Transverse colon (tissue), 4 donors: ENCODE measurements at regions not wholly inside any gene's neighbourhood (a gene's known extent, or its start where the extent isn't known, plus 50 kb on each side); places are given as distances from the start of the nearest gene placed in this dataset.

ENCODE experiments used
- EP300 ChIP-seq: sonication (generic); formaldehyde crosslinking; IDR thresholded peaks from one replicate; pipeline ENCODE4 v1.6.1; 2017; ENCODE audit warnings: antibody characterized with exemption, low read depth
- POLR2A ChIP-seq: fragments of 450-650 bp; IDR thresholded peaks from one replicate; pipeline ENCODE4 v1.6.1; 2016; ENCODE audit warnings: antibody characterized with exemption, mild to moderate bottlenecking, moderate library complexity
- POLR2AphosphoS5 ChIP-seq, 3 donors: sonication (generic); formaldehyde crosslinking; IDR thresholded peaks; one replicate each; pipeline ENCODE4 v1.6.1; 2016; ENCODE audit warnings: antibody characterized with exemption in 3 of 3
- TF ChIP-seq, protein P1 (sequence below), 5 experiments: fragments of 200-600 bp in 3 of 5; fragments of 450-650 bp in 2 of 5; sonication (generic) in 3 of 5; IDR thresholded peaks; 1 replicate in 2 of 5; 2 replicates in 3 of 5; pipeline ENCODE4 v1.5.1; 2016 to 2017; ENCODE audit warnings: antibody characterized with exemption in 5 of 5, inconsistent platforms in 3 of 5, mild to moderate bottlenecking in 2 of 5, moderate library complexity in 1 of 5

DNA sequence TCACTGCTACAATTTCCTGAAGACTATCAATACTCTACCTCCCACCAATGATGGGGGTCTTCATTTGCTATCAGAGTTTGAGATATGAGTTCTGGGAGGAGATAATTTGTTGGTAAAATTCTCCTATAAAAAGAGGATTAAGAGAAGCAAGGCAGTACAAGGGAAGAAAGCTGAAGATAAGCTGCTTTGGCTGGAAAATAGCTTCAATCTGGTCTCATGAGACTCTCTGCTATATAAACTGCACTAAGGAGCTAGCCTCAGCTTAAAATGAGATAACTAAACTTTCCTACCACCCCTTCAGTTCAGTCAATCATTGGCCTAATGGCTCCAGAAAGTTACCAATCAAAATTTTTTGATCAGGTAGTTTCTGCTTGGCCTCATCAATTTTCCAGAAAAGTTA is 2105.0 kb downstream of the ARAP2 start:
- TF ChIP-seq EP300 = no peak
- TF ChIP-seq, protein P1, sequence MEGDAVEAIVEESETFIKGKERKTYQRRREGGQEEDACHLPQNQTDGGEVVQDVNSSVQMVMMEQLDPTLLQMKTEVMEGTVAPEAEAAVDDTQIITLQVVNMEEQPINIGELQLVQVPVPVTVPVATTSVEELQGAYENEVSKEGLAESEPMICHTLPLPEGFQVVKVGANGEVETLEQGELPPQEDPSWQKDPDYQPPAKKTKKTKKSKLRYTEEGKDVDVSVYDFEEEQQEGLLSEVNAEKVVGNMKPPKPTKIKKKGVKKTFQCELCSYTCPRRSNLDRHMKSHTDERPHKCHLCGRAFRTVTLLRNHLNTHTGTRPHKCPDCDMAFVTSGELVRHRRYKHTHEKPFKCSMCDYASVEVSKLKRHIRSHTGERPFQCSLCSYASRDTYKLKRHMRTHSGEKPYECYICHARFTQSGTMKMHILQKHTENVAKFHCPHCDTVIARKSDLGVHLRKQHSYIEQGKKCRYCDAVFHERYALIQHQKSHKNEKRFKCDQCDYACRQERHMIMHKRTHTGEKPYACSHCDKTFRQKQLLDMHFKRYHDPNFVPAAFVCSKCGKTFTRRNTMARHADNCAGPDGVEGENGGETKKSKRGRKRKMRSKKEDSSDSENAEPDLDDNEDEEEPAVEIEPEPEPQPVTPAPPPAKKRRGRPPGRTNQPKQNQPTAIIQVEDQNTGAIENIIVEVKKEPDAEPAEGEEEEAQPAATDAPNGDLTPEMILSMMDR (IDR thresholded peaks at IDR 0.05) = no peak
- TF ChIP-seq POLR2A = no peak
- no peak for TF ChIP-seq POLR2AphosphoS5 (IDR thresholded peaks at IDR 0.05)
